Left ventricle myocardium superior (tissue), 1 donor: ENCODE measurements at regions not wholly inside any gene's neighbourhood (a gene's known extent, or its start where the extent isn't known, plus 50 kb on each side); places are given as distances from the start of the nearest gene placed in this dataset.
"Not testable (repeated sequence)": the region's sequence is repeated elsewhere in the genome, so short reads cannot be mapped to it uniquely, and the experiment has no call there.

ENCODE experiments used
- ATAC-seq: fragments of 200-7000 bp; cut with Tn5 transposase; one replicate; pipeline ENCODE4 v1.9.1; 2020; ENCODE audit warnings: mild to moderate bottlenecking, moderate library complexity
- DNase-seq: peaks from one replicate; pipeline ENCODE4 v3.0.0-alpha.2; 2020
- intact Hi-C: fragments of 100-400 bp; cut with micrococcal nuclease; formaldehyde crosslinking; loops from one replicate; pipeline ENCODE4 v1.11.0; 2022
- donor health status: DM: no; HTN: yes; CAD: no; lungs with severe emphysema.

DNA sequence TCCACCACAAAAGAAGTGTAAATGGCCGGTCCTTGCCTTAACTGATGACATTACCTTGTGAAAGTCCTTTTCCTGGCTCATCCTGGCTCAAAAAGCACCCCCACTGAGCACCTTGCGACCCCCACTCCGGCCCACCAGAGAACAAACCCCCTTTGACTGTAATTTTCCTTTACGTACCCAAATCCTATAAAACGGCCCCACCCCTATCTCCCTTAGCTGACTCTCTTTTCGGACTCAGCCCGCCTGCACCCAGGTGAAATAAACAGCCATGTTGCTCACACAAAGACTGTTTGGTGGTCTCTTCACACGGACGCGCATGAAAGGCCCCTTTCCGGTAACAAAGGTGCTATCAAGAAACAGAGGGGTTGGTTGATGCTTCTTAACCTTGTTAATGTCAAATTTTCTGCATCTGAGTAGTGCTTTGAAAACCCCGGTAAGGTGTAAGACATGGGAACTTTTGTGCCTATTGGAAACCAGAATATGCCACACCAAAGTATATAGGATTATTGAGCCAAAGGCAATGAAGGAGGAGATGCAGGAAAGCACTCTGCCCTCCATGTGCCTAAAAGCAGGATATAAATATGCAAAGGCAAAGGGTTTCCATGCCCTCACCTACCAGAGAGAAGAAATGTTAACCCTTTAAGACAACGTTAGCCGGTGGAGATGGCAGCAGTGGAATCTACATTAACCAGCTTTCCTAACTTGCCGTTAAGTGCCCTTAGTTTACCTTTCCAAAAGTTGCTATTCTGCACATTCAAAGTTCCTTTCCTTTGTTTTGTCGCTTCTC is 105.4 kb upstream of the LDB2 start:
- intact Hi-C loops, DNase-seq, ATAC-seq: not testable (repeated sequence)

DNA sequence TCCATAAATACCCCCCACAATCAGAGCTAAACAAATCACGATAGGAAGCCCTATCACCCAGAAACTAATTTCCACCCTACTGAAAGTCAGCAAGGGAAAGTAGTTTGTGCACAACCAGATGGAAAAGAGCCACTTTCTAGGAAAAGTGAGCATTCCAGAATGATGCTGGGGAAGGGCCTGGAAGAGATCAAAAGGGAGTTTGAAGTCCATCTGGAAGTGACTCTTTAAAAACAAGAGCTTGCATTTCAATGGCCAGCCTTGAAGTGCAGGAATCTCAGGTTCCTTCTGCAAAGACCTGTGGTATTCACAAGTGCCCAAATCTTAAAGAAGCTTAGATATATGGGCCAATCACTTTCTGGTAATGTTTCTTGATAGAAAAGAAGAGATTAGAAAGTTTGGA is 97.0 kb upstream of the LDB2 start:
- intact Hi-C loops: no loop called here
- ATAC-seq: no peak

DNA sequence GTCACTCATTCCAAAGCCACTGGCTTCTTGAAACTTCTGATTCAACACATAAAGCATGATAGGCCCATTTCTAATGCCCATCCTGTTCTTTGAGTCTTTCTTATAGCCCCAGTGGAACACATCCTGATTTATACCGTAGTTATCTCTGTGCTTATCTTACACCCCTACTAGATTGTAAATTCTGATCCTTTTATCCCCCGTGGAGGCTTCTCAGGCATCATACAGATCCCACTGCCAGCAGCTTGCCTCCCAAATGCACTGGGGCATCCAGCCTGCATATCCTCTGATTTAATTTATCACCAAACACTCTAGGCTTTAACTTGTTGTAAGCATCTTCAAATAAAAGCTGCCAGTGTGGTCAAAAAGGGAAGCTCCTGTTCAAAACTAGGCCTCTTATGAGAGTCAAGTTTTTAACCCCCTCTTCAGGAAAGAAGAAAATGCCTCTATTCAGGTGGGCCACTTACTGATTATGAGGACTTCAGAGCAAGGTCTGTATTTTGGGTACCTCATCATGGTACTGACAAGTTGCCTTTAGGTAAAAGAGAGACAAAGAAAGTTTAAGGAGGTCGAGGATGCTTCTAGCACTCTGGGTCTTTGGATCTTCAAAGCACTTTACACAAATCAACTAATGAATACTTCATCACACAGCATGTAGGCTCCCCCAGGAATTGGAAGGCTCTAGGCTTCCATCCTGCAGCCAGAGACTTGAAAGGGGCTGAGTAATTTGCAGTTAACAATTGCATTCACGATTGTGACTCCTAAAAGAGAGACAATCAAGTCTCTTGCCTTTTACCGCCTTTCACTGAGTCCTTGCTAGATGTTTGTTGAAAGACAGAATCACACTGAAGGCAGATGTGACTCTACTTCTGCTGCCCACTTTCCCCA is 95.8 kb upstream of the LDB2 start:
- ATAC-seq: no peak
- intact Hi-C loops: no loop called here
- no peak for DNase-seq

More for the DNA sequence above, 97.0 kb upstream of the LDB2 start:
- DNase-seq: no peak

DNA sequence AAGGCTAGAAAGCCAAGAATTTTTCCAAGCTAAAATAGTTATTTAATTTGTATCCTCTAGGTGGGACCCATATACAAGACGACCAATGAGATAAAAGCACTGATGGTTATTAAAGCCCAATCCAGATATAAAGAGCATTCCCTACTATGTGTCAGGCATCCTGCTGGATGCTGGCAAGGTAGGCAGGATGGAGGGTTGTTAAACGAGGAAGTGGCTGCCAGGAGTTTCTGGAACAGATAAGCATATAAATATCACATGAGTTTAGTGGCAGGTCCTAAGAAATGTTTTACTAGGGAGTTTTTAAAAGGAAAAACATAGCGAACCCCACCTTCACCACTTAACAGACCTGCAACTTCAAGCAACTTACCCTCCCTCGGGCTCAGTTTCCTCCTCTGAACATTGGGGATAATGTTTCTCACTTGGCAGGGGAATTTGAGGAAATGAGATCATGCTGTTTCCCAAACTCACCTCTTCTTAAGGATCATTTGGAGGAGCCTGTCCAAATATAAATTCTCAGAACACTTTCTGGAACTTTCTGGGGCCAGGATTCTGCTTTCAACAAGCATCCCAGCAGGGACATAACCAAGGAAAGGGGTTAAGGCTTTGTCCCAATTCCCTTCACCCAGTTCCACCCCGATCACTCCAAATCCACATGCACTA is 94.3 kb upstream of the LDB2 start:
- no peak for ATAC-seq
- no peak for DNase-seq
- intact Hi-C loops: no loop called here

DNA sequence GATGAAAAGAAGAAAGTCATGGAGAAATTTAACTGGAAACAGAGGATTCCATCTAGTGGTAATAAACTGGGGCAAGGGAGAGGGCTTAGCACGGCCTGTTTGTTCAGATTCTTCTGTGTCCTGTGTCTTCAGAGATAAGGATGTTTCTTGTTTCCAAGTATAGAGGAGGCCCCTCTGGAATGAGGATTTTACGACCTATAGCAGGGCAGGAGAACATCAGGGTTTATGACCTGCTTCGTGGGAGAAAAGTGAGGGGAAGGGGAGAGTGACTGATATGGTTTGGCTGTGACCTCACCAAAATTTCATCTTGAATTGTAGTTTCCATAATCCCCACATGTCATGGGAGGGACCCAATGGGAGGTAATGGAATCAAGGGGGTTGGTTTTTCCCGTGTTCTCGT is 93.0 kb upstream of the LDB2 start:
- intact Hi-C loops: no loop called here
- DNase-seq (no peak), ATAC-seq (no peak)

DNA sequence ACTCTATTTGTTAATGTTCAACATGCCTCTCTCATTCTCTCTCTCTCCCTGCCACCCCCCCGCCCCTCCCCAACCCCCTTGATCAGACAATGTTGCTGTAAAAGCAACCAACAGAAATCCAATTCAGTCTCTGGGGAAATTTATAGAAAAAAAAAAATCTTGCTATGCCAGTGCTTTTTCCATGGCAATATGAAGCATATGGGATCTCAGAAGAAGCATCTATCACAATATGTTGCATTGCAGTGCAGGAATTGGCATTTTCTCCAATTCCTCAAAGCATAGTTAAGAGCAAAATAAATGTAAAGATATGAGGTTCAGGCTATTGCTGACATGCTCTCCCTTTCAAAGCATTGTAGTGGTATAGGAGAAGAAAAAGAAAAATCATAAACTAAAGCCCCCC is 90.9 kb upstream of the LDB2 start:
- ATAC-seq (no peak), DNase-seq (no peak)
- intact Hi-C loops: no loop called here

DNA sequence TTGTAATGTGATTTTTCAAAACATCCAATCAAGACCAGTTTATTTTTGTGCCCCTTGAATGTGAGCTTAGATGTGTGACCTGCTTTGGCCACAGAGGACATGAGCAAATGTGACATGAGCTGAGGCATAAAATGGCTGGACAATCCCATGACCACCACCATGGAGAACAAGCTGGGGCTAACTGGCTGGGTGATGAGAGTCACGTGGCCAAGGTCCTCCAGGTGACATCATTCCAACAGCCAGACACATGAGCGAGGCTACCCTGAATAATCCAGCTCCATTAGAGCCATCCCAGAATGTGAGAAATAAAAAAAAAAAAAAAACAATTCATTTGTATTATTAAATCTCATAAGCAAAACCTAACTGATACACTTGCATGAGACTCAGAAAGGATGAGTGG is 90.4 kb upstream of the LDB2 start:
- ATAC-seq (no peak), DNase-seq (no peak)
- intact Hi-C loops: no loop called here

DNA sequence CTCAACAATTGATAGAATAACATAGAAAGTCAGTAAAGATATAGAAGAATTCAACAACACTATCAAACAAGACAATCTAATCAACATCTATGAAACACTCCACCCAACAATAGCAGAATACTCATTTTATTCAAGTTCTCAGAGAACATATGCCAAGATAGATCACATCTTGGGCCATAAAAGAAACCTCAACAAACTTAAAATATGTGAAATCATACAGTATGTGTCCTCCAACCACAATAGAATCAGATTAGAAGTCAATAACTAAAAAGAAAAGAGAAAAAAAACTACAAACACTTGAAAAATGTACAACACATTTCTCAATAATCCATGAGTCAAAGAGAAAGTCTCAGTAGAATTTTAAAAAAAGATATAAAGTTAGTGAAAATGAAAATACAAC is 78.6 kb upstream of the LDB2 start:
- ATAC-seq: no peak
- intact Hi-C loops: no loop called here
- DNase-seq: no peak

DNA sequence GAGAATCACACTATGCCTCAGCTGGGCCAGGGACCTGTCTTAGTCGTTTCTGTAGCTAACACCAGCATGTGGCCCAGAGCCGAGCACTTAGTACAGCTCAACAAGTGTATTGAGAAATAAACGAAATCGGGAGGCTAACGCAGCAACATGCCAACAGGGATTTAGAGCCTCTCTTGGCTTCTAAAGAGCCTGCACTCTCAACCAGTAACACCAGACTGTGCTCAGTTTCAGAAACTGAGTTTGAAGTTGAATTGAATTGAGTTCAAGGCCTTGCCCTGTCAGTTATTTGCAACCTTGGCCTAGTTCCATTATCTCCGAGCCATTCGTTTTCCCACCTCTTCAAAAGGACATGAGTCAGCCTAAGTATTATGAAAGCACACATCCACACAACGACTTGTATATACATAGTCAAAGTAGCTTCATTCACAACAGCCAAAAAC is 71.3 kb upstream of the LDB2 start:
- ATAC-seq (no peak), DNase-seq (no peak)
- intact Hi-C loops: no loop called here

DNA sequence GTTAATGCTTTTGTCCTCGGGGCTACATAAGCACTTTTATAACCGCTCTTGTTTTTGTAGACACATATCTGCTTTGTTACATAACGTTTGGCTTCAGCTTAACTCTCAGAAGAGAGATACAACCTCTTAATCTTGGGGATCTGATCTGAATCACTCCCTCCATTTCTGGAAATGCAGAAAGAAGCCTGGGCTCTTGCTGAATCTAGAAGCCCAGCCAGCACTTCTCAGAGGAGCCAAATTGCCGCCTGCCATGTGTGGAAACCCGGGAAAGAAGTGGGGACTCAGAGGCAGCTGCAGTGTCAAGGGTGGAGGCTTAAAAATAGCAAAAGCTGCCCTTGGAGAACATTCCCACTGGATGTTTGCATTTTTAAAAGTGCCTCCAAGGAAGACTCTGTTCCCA is 69.3 kb upstream of the LDB2 start:
- ATAC-seq: peak; percentile 92
- intact Hi-C loops: no loop called here
- DNase-seq: peak; percentile 48

DNA sequence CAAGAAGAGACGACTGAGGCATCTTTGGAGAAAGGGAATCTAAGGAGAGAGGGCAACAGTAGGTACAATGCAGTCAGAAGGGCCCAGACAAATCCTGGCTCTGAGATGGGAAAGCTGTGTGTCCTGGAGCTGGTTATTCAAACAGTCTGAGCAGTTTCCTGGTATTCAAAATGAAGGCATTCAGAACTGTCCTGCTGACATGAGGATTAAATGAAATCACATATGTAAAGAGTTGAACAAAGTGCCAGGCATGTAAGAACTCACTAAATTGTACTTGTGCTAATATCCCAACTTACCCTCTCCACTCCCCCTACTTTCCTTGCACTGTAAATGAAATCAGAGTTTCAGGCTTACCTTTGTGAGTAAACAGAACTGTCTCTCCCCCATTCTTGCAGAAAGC is 60.9 kb upstream of the LDB2 start:
- no peak for DNase-seq
- intact Hi-C loops: no loop called here

DNA sequence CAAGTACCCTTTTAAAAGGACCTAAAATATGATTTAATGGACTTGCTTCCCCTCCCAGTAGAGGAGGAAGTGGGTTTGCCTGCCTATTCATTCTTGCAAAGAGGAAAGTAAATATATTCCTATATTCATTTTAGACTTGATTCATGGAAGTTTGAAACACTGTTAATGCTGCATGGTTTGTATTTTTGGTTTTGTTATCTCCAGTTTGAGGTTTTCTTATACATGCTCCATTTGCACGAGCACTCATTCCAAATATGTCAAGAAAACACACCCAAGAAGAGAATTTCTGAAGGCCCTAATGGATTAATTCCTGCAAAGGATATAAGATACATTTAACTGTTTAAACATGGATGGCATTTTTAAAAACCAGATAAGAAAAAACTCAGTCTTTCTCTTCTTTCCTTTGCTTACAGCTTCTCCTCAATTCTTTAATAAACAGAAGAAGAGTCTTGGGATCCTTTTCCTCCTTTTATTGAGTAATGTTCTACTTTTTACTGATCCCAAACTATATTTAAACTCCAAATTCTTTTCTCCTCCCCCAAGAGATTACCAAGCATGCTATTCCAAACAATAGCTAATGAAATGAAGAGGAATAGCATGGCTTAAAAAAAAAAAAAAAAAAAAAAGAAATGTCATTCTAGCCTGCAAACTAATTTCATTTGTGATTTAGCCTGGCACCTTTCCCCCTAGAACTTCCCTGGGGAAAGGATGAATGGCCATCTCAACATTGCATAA is 54.6 kb upstream of the LDB2 start:
- no peak for ATAC-seq

More for the DNA sequence above, 60.9 kb upstream of the LDB2 start:
- no peak for ATAC-seq

DNA sequence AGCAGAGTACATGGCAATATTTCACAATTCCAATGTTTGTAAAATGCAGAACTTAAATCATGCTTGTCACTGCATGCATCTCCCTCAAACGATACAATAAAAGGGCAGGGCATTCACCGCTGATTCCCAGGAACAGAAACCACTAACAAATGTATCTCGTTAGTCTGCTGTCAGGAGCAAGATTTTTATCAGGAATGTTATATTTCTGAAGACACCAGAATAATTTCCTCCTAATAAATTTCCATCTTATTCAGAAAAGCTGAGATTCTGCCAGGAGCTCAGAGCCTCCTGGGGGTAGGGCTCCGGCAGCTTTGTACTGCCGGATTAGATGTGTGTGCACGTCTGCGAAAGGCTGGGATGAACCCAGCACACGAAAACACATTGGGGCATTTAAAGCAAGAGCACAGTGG is 54.0 kb upstream of the LDB2 start:
- no peak for ATAC-seq
- intact Hi-C loops: no loop called here

More for the DNA sequence above, 54.6 kb upstream of the LDB2 start:
- DNase-seq: no peak
- intact Hi-C loops: no loop called here

More for the DNA sequence above, 54.0 kb upstream of the LDB2 start:
- no peak for DNase-seq
